RWPE2 (cell line): ENCODE measurements at regions not wholly inside any gene's neighbourhood (a gene's known extent, or its start where the extent isn't known, plus 50 kb on each side); places are given as distances from the start of the nearest gene placed in this dataset.

Source experiments
- ATAC-seq: fragments of 200-7000 bp; cut with Tn5 transposase; 3 replicates; pipeline ENCODE4 v1.9.1; 2021; ENCODE audit warnings: low read depth
- DNase-seq: peaks from one replicate; pipeline ENCODE4 v3.0.0-alpha.2; 2020; ENCODE audit warnings: low spot score
- H3K27ac ChIP-seq: fragments of 450-650 bp; 2 replicates; pipeline ENCODE4 v1.5.1; 2017; ENCODE audit warnings: mild to moderate bottlenecking; ENCODE audit not compliant: poor library complexity, severe bottlenecking
- H3K27me3 ChIP-seq: fragments of 250-450 bp; sonication (Bioruptor Pico); 2 replicates; pipeline ENCODE4 v1.5.1; 2021; ENCODE audit warnings: mild to moderate bottlenecking, moderate library complexity; ENCODE audit not compliant: insufficient read depth, poor library complexity, severe bottlenecking
- H3K36me3 ChIP-seq: fragments of 250-450 bp; sonication (Bioruptor Pico); 2 replicates; pipeline ENCODE4 v1.5.1; 2020; ENCODE audit warnings: low read depth, mild to moderate bottlenecking, moderate library complexity
- H3K4me1 ChIP-seq: fragments of 250-450 bp; sonication (Bioruptor Pico); 2 replicates; pipeline ENCODE4 v1.5.1; 2021; ENCODE audit warnings: mild to moderate bottlenecking, moderate library complexity; ENCODE audit not compliant: insufficient read depth, poor library complexity, severe bottlenecking
- H3K4me3 ChIP-seq: fragments of 250-450 bp; sonication (Bioruptor Pico); 2 replicates; pipeline ENCODE4 v1.5.1; 2021; ENCODE audit warnings: mild to moderate bottlenecking, moderate library complexity; ENCODE audit not compliant: severe bottlenecking
- H3K9me3 ChIP-seq: fragments of 250-450 bp; sonication (Bioruptor Pico); 2 replicates; pipeline ENCODE4 v1.5.1; 2021; ENCODE audit warnings: mild to moderate bottlenecking, moderate library complexity; ENCODE audit not compliant: severe bottlenecking
- CTCF ChIP-seq: fragments of 450-650 bp; IDR thresholded peaks from one replicate; pipeline ENCODE4 v1.5.1; 2017; ENCODE audit warnings: mild to moderate bottlenecking, moderate library complexity; ENCODE audit not compliant: poor library complexity, severe bottlenecking

- no peak for DNase-seq
- no peak for TF ChIP-seq CTCF
- no peaks in the 10 kb centered on the region; the same call in 1 of the 2 replicates for H3K36me3 ChIP-seq
Measured at GRCh38 chr15:37252530-37252929, 152.2 kb upstream of the MEIS2 start.

GRCh38 chr15:37253877-37254276, 153.5 kb upstream of the MEIS2 start:
- no peak for DNase-seq
- H3K27ac ChIP-seq, result no peak overlapping the region
- no peaks in the 10 kb centered on the region for H3K4me1 ChIP-seq
- H3K9me3 ChIP-seq, result no peaks in the 10 kb centered on the region
- H3K36me3 ChIP-seq, result no peaks in the 10 kb centered on the region
- H3K27me3 ChIP-seq, result peaks cover 5% of the 10 kb centered on the region
- no peak for ATAC-seq
- H3K4me3 ChIP-seq, result no peak overlapping the region
- TF ChIP-seq CTCF, result no peak

More at GRCh38 chr15:37252530-37252929, 152.2 kb upstream of the MEIS2 start:
- H3K9me3 ChIP-seq, result no peaks in the 10 kb centered on the region
- no peak for ATAC-seq
- no peaks in the 10 kb centered on the region for H3K4me1 ChIP-seq
- no peak overlapping the region for H3K4me3 ChIP-seq
- H3K27me3 ChIP-seq, result peaks cover 18% of the 10 kb centered on the region
- H3K27ac ChIP-seq, result no peak overlapping the region

GRCh38 chr15:37260255-37260654, 159.9 kb upstream of the MEIS2 start:
- no peaks in the 10 kb centered on the region for H3K4me1 ChIP-seq
- TF ChIP-seq CTCF, result no peak
- no peaks in the 10 kb centered on the region for H3K36me3 ChIP-seq
- no peak; the same call in 2 of the 3 replicates for ATAC-seq
- H3K4me3 ChIP-seq, result no peak overlapping the region
- H3K27ac ChIP-seq, result no peak overlapping the region
- no peaks in the 10 kb centered on the region for H3K9me3 ChIP-seq
- DNase-seq, result no peak
- peaks cover 5% of the 10 kb centered on the region for H3K27me3 ChIP-seq

- DNase-seq (no peak), ATAC-seq (no peak)
- no peak for TF ChIP-seq CTCF
- Histone ChIP-seq H3K4me3 (no peak overlapping the region), H3K4me1 (no peaks in the 10 kb centered on the region), H3K27ac (no peak overlapping the region), H3K36me3 (no peaks in the 10 kb centered on the region), H3K27me3 (peaks cover 8% of the 10 kb centered on the region), H3K9me3 (no peaks in the 10 kb centered on the region)
Measured at GRCh38 chr15:37261685-37262084, 161.3 kb upstream of the MEIS2 start.

GRCh38 chr15:37262922-37263608, 162.7 kb upstream of the MEIS2 start:
- Histone ChIP-seq H3K9me3 (no peaks in the 10 kb centered on the region), H3K36me3 (no peaks in the 10 kb centered on the region), H3K27ac (no peak overlapping the region), H3K4me1 (no peaks in the 10 kb centered on the region), H3K4me3 (no peak overlapping the region), H3K27me3 (peaks cover 18% of the 10 kb centered on the region)
- ATAC-seq, result no peak
- no peak for TF ChIP-seq CTCF
- DNase-seq, result no peak
